Natural killer cell (primary cell): ENCODE measurements at regions not wholly inside any gene's neighbourhood (a gene's known extent, or its start where the extent isn't known, plus 50 kb on each side); places are given as distances from the start of the nearest gene placed in this dataset.
"Not testable (repeated sequence)": the region's sequence is repeated elsewhere in the genome, so short reads cannot be mapped to it uniquely, and the experiment has no call there.

Experiments used
- ATAC-seq, 3 donors: fragments of 150-1000 bp in 2 of 3; fragments of 200-7000 bp in 1 of 3; cut with Tn5 transposase; 1 replicate in 1 of 3; 2 replicates in 2 of 3; pipeline ENCODE4 v1.10.0; 2021; ENCODE audit warnings: mild to moderate bottlenecking in 2 of 3, moderate library complexity in 2 of 3
- DNase-seq, 2 donors: peaks; one replicate each; pipeline versions ENCODE4 v3.0.0 to v3.0.0-alpha.2; 2013 to 2021; ENCODE audit warnings: mixed read lengths in 1 of 2
- H3K27ac ChIP-seq: one replicate; pipeline ENCODE4 v1.5.1; 2013; ENCODE audit warnings: mild to moderate bottlenecking, low read length
- H3K27me3 ChIP-seq: one replicate; pipeline ENCODE4 v1.6.1; 2013; ENCODE audit warnings: low read length; ENCODE audit not compliant: control insufficient read depth, insufficient read depth
- H3K36me3 ChIP-seq: one replicate; pipeline ENCODE4 v1.6.1; 2013; ENCODE audit warnings: low read length; ENCODE audit not compliant: control insufficient read depth, insufficient read depth
- H3K4me1 ChIP-seq: one replicate; pipeline ENCODE4 v1.6.1; 2013; ENCODE audit warnings: low read length; ENCODE audit not compliant: control insufficient read depth, insufficient read depth
- H3K4me3 ChIP-seq: one replicate; pipeline ENCODE4 v1.5.1; 2013; ENCODE audit warnings: low read length
- H3K9me3 ChIP-seq: one replicate; pipeline ENCODE4 v1.6.1; 2013; ENCODE audit warnings: low read length; ENCODE audit not compliant: control insufficient read depth, insufficient read depth
- H3K27ac Mint-ChIP-seq, 2 donors: one replicate each; pipeline ENCODE4 v1.8.0; 2022; ENCODE audit warnings: mild to moderate bottlenecking in 2 of 2, mixed read lengths in 2 of 2, moderate library complexity in 1 of 2
- H3K27me3 Mint-ChIP-seq, 2 donors: one replicate each; pipeline ENCODE4 v1.8.0; 2022; ENCODE audit warnings: low read depth in 2 of 2, mixed read lengths in 2 of 2
- H3K36me3 Mint-ChIP-seq: one replicate; pipeline ENCODE4 v1.8.0; 2022; ENCODE audit warnings: mixed read lengths
- H3K4me1 Mint-ChIP-seq, 2 donors: one replicate each; pipeline ENCODE4 v1.8.0; 2022; ENCODE audit warnings: mixed read lengths in 2 of 2
- H3K4me3 Mint-ChIP-seq: one replicate; pipeline ENCODE4 v1.8.0; 2022; ENCODE audit warnings: mild to moderate bottlenecking, moderate library complexity, mixed read lengths
- H3K9me3 Mint-ChIP-seq, 2 donors: one replicate each; pipeline ENCODE4 v1.8.0; 2022; ENCODE audit warnings: mixed read lengths in 2 of 2
- WGBS: methylation state at CpG from one replicate; pipeline ENCODE4 v1.1.7; 2013; ENCODE audit warnings: missing lambda C conversion rate; ENCODE audit not compliant: insufficient coverage; 5-methylcytosine and 5-hydroxymethylcytosine counted together
- intact Hi-C: fragments of 100-400 bp; cut with micrococcal nuclease; formaldehyde crosslinking; loops from one replicate; pipeline ENCODE4 v1.14.2; 2022
- TF ChIP-seq, protein P1 (sequence below): fragments of 200-600 bp; IDR thresholded peaks from one replicate; pipeline ENCODE4 v1.8.0; 2022; ENCODE audit warnings: antibody characterized with exemption

GRCh38 chr4:160716551-160716950, 1447.2 kb downstream of the FSTL5 start:
- no peaks in the 10 kb centered on the region for H3K36me3 Mint-ChIP-seq
- no peak overlapping the region for H3K27ac ChIP-seq
- 85% methylated on average over 2 of the region's 2 CpGs for WGBS
- H3K4me3 Mint-ChIP-seq: no peak overlapping the region
- H3K36me3 ChIP-seq: no peaks in the 10 kb centered on the region
- no peak overlapping the region for H3K4me3 ChIP-seq
- H3K4me1 Mint-ChIP-seq: no peaks in the 10 kb centered on the region
- no peak overlapping the region for H3K27ac Mint-ChIP-seq
- H3K27me3 ChIP-seq: no peaks in the 10 kb centered on the region
- intact Hi-C loops: no loop called here
- ATAC-seq (no peak), DNase-seq (no peak)
- no peaks in the 10 kb centered on the region for H3K4me1 ChIP-seq
- no peaks in the 10 kb centered on the region for H3K27me3 Mint-ChIP-seq
- no peaks in the 10 kb centered on the region for H3K9me3 ChIP-seq
- TF ChIP-seq, protein P1, sequence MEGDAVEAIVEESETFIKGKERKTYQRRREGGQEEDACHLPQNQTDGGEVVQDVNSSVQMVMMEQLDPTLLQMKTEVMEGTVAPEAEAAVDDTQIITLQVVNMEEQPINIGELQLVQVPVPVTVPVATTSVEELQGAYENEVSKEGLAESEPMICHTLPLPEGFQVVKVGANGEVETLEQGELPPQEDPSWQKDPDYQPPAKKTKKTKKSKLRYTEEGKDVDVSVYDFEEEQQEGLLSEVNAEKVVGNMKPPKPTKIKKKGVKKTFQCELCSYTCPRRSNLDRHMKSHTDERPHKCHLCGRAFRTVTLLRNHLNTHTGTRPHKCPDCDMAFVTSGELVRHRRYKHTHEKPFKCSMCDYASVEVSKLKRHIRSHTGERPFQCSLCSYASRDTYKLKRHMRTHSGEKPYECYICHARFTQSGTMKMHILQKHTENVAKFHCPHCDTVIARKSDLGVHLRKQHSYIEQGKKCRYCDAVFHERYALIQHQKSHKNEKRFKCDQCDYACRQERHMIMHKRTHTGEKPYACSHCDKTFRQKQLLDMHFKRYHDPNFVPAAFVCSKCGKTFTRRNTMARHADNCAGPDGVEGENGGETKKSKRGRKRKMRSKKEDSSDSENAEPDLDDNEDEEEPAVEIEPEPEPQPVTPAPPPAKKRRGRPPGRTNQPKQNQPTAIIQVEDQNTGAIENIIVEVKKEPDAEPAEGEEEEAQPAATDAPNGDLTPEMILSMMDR: no peak
- H3K9me3 Mint-ChIP-seq: peaks cover 8 to 15% of the 10 kb centered on the region in 2 donors

- TF ChIP-seq, protein P1: no peak
- no peaks in the 10 kb centered on the region for H3K4me1 Mint-ChIP-seq
- H3K36me3 Mint-ChIP-seq: no peaks in the 10 kb centered on the region
- no peaks in the 10 kb centered on the region for H3K36me3 ChIP-seq
- H3K27me3 Mint-ChIP-seq: no peaks in the 10 kb centered on the region
- WGBS: 80% methylated on average over 1 of the region's 2 CpGs
- no peak overlapping the region for H3K4me3 Mint-ChIP-seq
- H3K4me1 ChIP-seq: no peaks in the 10 kb centered on the region
- H3K9me3 Mint-ChIP-seq: peaks cover 8 to 19% of the 10 kb centered on the region in 2 donors
- H3K27ac Mint-ChIP-seq: no peak overlapping the region
- ATAC-seq (no peak), DNase-seq (no peak)
- no peak overlapping the region for H3K4me3 ChIP-seq
- H3K27ac ChIP-seq: no peak overlapping the region
- no peaks in the 10 kb centered on the region for H3K27me3 ChIP-seq
- intact Hi-C loops: no loop called here
- H3K9me3 ChIP-seq: no peaks in the 10 kb centered on the region
Measured at GRCh38 chr4:160717848-160718247, 1446.0 kb downstream of the FSTL5 start.

DNA sequence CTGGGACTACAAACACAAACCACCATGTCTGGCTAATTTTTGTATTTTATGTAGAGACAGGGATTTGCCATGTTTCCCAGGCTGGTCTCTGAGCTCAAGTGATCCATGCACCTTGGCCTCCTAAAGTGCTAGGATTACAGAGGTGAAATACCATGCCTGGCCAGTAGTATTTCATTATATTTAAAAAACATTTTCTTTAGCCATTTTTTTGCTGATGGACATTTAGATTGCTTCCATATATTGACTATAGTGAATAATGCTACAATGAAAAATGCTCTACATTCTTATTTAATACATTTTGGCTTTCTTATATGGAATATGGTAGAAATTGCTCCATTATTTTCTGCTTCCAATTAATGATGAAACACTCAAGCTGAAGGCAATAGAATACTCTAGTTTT, 1439.7 kb downstream of the FSTL5 start:
- intact Hi-C loops: no loop called here
- no peak overlapping the region for H3K4me3 Mint-ChIP-seq
- H3K36me3 Mint-ChIP-seq: no peaks in the 10 kb centered on the region
- Histone ChIP-seq H3K27me3 (no peaks in the 10 kb centered on the region), H3K9me3 (no peaks in the 10 kb centered on the region), H3K4me1 (no peaks in the 10 kb centered on the region), H3K27ac (no peak overlapping the region), H3K4me3 (no peak overlapping the region), H3K36me3 (no peaks in the 10 kb centered on the region)
- no peaks in the 10 kb centered on the region for H3K27me3 Mint-ChIP-seq
- no peak overlapping the region for H3K27ac Mint-ChIP-seq
- H3K9me3 Mint-ChIP-seq: peaks cover 10 to 22% of the 10 kb centered on the region in 2 donors
- TF ChIP-seq, protein P1: no peak
- no peak for DNase-seq
- no peaks in the 10 kb centered on the region for H3K4me1 Mint-ChIP-seq
- no peak for ATAC-seq

GRCh38 chr4:160745126-160745525, 1418.7 kb downstream of the FSTL5 start:
- Mint-ChIP-seq H3K36me3 (no peaks in the 10 kb centered on the region), H3K4me1 (no peaks in the 10 kb centered on the region), H3K27me3 (no peaks in the 10 kb centered on the region), H3K27ac (no peak overlapping the region), H3K9me3 (peaks cover 24 to 40% of the 10 kb centered on the region in 2 donors), H3K4me3 (no peak overlapping the region)
- no peak overlapping the region for H3K27ac ChIP-seq
- intact Hi-C loops: no loop called here
- H3K27me3 ChIP-seq: no peaks in the 10 kb centered on the region
- DNase-seq: no peak
- TF ChIP-seq, protein P1: no peak
- 88% methylated on average over 1 of the region's 1 CpG for WGBS
- no peak overlapping the region for H3K4me3 ChIP-seq
- ATAC-seq: no peak
- no peaks in the 10 kb centered on the region for H3K4me1 ChIP-seq
- H3K9me3 ChIP-seq: no peaks in the 10 kb centered on the region
- no peaks in the 10 kb centered on the region for H3K36me3 ChIP-seq

DNA sequence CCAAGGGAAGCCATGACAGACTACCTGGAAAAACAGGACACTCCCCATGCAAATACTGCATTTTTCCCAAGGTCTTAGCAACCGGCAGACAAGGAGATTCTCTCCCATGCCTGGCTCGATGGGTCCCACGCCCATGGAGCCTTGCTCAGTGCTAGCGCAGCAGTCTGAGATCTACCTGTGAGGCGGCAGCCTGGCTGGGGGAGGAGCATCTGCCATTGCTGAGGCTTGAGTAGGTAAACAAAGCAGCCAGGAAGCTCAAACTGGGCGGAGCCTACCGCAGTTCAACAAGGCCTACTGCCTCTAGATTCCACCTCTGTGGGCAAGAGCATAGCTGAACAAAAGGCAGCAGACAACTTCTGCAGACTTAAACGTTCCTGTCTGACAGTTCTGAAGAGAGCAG, 1417.2 kb downstream of the FSTL5 start:
- 85% methylated on average over 8 of the region's 8 CpGs for WGBS
- H3K36me3 Mint-ChIP-seq, H3K27ac Mint-ChIP-seq, intact Hi-C loops, H3K36me3 ChIP-seq, H3K9me3 ChIP-seq, H3K27me3 ChIP-seq, H3K4me1 ChIP-seq, H3K27me3 Mint-ChIP-seq, H3K4me3 Mint-ChIP-seq, ATAC-seq, DNase-seq, H3K27ac ChIP-seq, H3K4me1 Mint-ChIP-seq, H3K4me3 ChIP-seq: not testable (repeated sequence)
- H3K9me3 Mint-ChIP-seq: peaks cover 21 to 30% of the 10 kb centered on the region in 2 donors
